ENCODE measurements at regions not wholly inside any gene's neighbourhood (a gene's known extent, or its start where the extent isn't known, plus 50 kb on each side); places are given as distances from the start of the nearest gene placed in this dataset.
"Not testable (repeated sequence)": the region's sequence is repeated elsewhere in the genome, so short reads cannot be mapped to it uniquely, and the experiment has no call there.

- no peak for FAIRE-seq
- WGBS, 3 donors, result 52 to 83% (median 69%) methylated on average over 3 of the region's 3 CpGs
- no peaks in the 10 kb centered on the region for H3K9me3 ChIP-seq (ENCODE audit: control insufficient read depth in 2 of 2, insufficient read depth in 1 of 2, low read depth in 1 of 2, low read length in 1 of 2)
Measured at GRCh38 chrX:128619490-128619889, 567.3 kb upstream of the ACTRT1 start.

DNA sequence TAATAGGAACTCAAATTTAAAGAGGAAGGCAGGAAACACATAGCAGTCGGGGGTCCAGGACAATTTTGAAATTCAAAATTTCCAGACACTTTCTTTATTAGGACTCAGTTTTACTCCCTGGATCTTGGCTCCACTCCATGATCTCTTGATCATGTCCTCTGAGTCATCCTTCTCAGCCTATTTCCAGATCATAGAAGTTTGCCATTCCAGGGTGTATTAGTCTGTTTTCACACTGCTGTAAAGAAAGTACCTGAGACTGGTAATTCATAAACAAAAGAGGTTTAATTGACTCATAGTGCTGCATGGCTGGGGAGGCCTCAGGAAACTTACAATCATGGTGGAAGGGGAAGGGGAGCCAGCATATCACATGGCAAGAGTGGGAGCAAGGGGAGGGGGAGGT is 564.7 kb upstream of the ACTRT1 start:
- no peaks in the 10 kb centered on the region for H3K27me3 ChIP-seq (ENCODE audit: control insufficient read depth in 3 of 3, insufficient read depth in 3 of 3, low read length in 3 of 3)
- no peak overlapping the region for H3K4me3 ChIP-seq (ENCODE audit: low read depth in 1 of 3, low read length in 3 of 3)
- DNase-seq (no peak), FAIRE-seq (no peak)
- no peaks in the 10 kb centered on the region for H3K4me1 ChIP-seq (ENCODE audit: control insufficient read depth in 3 of 3, insufficient read depth in 2 of 3, low read depth in 1 of 3, low read length in 2 of 3)
- no peaks in the 10 kb centered on the region for H3K9me3 ChIP-seq (ENCODE audit: control insufficient read depth in 2 of 2, insufficient read depth in 1 of 2, low read depth in 1 of 2, low read length in 1 of 2)
- H3K36me3 ChIP-seq (ENCODE audit: control insufficient read depth in 3 of 3, insufficient read depth in 2 of 3, low read depth in 1 of 3, low read length in 3 of 3), result no peaks in the 10 kb centered on the region
- no peak overlapping the region for H3K27ac ChIP-seq (ENCODE audit: low read depth in 1 of 3, low read length in 2 of 3)
- 68 to 91% (median 83%) methylated on average over 1 of the region's 1 CpG for WGBS, 3 donors

More at GRCh38 chrX:128619490-128619889, 567.3 kb upstream of the ACTRT1 start:
- H3K27me3 ChIP-seq (ENCODE audit: control insufficient read depth in 3 of 3, insufficient read depth in 3 of 3, low read length in 3 of 3), result no peaks in the 10 kb centered on the region
- DNase-seq, result no peak
- H3K27ac ChIP-seq (ENCODE audit: low read depth in 1 of 3, low read length in 2 of 3), result no peak overlapping the region
- H3K4me1 ChIP-seq (ENCODE audit: control insufficient read depth in 3 of 3, insufficient read depth in 2 of 3, low read depth in 1 of 3, low read length in 2 of 3), result no peaks in the 10 kb centered on the region
- no peak overlapping the region for H3K4me3 ChIP-seq (ENCODE audit: low read depth in 1 of 3, low read length in 3 of 3)
- H3K36me3 ChIP-seq (ENCODE audit: control insufficient read depth in 3 of 3, insufficient read depth in 2 of 3, low read depth in 1 of 3, low read length in 3 of 3), result no peaks in the 10 kb centered on the region

GRCh38 chrX:128606817-128607216 is 554.6 kb upstream of the ACTRT1 start:
- not testable (repeated sequence) for H3K27me3 ChIP-seq (ENCODE audit: control insufficient read depth in 3 of 3, insufficient read depth in 3 of 3, low read length in 3 of 3); H3K27ac ChIP-seq (ENCODE audit: low read depth in 1 of 3, low read length in 2 of 3); H3K9me3 ChIP-seq (ENCODE audit: control insufficient read depth in 2 of 2, insufficient read depth in 1 of 2, low read depth in 1 of 2, low read length in 1 of 2); H3K4me3 ChIP-seq (ENCODE audit: low read depth in 1 of 3, low read length in 3 of 3); H3K36me3 ChIP-seq (ENCODE audit: control insufficient read depth in 3 of 3, insufficient read depth in 2 of 3, low read depth in 1 of 3, low read length in 3 of 3); H3K4me1 ChIP-seq (ENCODE audit: control insufficient read depth in 3 of 3, insufficient read depth in 2 of 3, low read depth in 1 of 3, low read length in 2 of 3); DNase-seq; FAIRE-seq
- WGBS, 3 donors, result 87 to 90% (median 89%) methylated on average over 5 to 15 of the region's 16 CpGs

DNA sequence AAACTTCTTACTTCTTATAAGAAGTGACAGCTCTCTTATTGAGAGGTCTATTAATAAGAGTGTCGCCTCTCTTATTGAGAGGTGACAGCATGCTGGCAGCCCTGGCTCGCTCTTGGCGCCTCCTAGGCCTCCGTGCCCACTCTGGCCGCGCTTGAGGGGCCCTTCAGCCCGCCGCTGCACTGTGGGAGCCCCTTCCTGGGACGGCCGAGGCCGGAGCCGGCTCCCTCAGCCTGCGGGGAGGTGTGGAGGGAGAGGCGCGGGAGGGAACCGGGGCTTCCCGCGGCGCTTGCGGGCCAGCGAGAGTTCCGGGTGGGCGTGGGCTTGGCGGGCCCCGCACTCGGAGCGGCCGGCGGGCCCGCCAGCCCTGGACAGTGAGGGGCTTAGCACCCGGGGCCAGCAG is 554.2 kb upstream of the ACTRT1 start:
- 71 to 91% (median 79%) methylated on average over 9 to 31 of the region's 31 CpGs for WGBS, 3 donors
- DNase-seq; H3K4me3 ChIP-seq (ENCODE audit: low read depth in 1 of 3, low read length in 3 of 3); H3K27me3 ChIP-seq (ENCODE audit: control insufficient read depth in 3 of 3, insufficient read depth in 3 of 3, low read length in 3 of 3); H3K27ac ChIP-seq (ENCODE audit: low read depth in 1 of 3, low read length in 2 of 3); H3K4me1 ChIP-seq (ENCODE audit: control insufficient read depth in 3 of 3, insufficient read depth in 2 of 3, low read depth in 1 of 3, low read length in 2 of 3); H3K9me3 ChIP-seq (ENCODE audit: control insufficient read depth in 2 of 2, insufficient read depth in 1 of 2, low read depth in 1 of 2, low read length in 1 of 2); FAIRE-seq; H3K36me3 ChIP-seq (ENCODE audit: control insufficient read depth in 3 of 3, insufficient read depth in 2 of 3, low read depth in 1 of 3, low read length in 3 of 3): not testable (repeated sequence)

DNA sequence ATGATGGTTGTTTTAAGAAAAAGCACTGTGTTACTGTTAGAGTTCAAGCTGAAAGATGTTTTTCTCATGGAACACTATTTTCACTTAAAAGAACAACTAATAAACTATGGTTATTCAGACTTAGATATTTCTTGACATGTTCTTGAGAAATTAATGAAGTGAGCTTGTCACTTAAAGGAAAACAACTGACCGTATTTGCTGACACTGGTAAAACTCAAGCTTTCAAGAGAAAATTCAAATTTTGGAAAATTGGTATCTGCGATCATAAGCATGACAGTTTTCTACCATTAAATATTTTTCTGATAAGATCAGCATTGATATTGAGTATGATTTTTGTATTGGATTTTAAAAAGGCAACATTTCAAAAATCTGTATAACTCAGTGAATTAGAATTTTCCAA is 549.5 kb upstream of the ACTRT1 start:
- H3K36me3 ChIP-seq (ENCODE audit: control insufficient read depth in 3 of 3, insufficient read depth in 2 of 3, low read depth in 1 of 3, low read length in 3 of 3), result no peaks in the 10 kb centered on the region
- FAIRE-seq, result no peak
- no peaks in the 10 kb centered on the region for H3K9me3 ChIP-seq (ENCODE audit: control insufficient read depth in 2 of 2, insufficient read depth in 1 of 2, low read depth in 1 of 2, low read length in 1 of 2)
- DNase-seq, result no peak
- WGBS, 3 donors, result 87 to 98% (median 88%) methylated on average over 2 of the region's 2 CpGs
- no peaks in the 10 kb centered on the region for H3K4me1 ChIP-seq (ENCODE audit: control insufficient read depth in 3 of 3, insufficient read depth in 2 of 3, low read depth in 1 of 3, low read length in 2 of 3)
- H3K27ac ChIP-seq (ENCODE audit: low read depth in 1 of 3, low read length in 2 of 3), result no peak overlapping the region
- no peaks in the 10 kb centered on the region for H3K27me3 ChIP-seq (ENCODE audit: control insufficient read depth in 3 of 3, insufficient read depth in 3 of 3, low read length in 3 of 3)
- no peak overlapping the region for H3K4me3 ChIP-seq (ENCODE audit: low read depth in 1 of 3, low read length in 3 of 3)

- no peaks in the 10 kb centered on the region for H3K4me1 ChIP-seq (ENCODE audit: control insufficient read depth in 3 of 3, insufficient read depth in 2 of 3, low read depth in 1 of 3, low read length in 2 of 3)
- H3K4me3 ChIP-seq (ENCODE audit: low read depth in 1 of 3, low read length in 3 of 3), result no peak overlapping the region
- WGBS, 3 donors, result 38 to 83% (median 55%) methylated on average over 1 of the region's 1 CpG
- H3K9me3 ChIP-seq (ENCODE audit: control insufficient read depth in 2 of 2, insufficient read depth in 1 of 2, low read depth in 1 of 2, low read length in 1 of 2), result no peaks in the 10 kb centered on the region
- FAIRE-seq (no peak), DNase-seq (no peak)
- no peak overlapping the region for H3K27ac ChIP-seq (ENCODE audit: low read depth in 1 of 3, low read length in 2 of 3)
- no peaks in the 10 kb centered on the region for H3K36me3 ChIP-seq (ENCODE audit: control insufficient read depth in 3 of 3, insufficient read depth in 2 of 3, low read depth in 1 of 3, low read length in 3 of 3)
- H3K27me3 ChIP-seq (ENCODE audit: control insufficient read depth in 3 of 3, insufficient read depth in 3 of 3, low read length in 3 of 3), result no peaks in the 10 kb centered on the region
Measured at GRCh38 chrX:128599632-128600031, 547.4 kb upstream of the ACTRT1 start.

GRCh38 chrX:128582036-128582435 is 529.8 kb upstream of the ACTRT1 start:
- DNase-seq (no peak), FAIRE-seq (no peak)
- no peak overlapping the region for H3K4me3 ChIP-seq (ENCODE audit: low read depth in 1 of 3, low read length in 3 of 3)
- WGBS, 3 donors, result 73 to 91% (median 84%) methylated on average over 6 of the region's 6 CpGs
- H3K36me3 ChIP-seq (ENCODE audit: control insufficient read depth in 3 of 3, insufficient read depth in 2 of 3, low read depth in 1 of 3, low read length in 3 of 3), result no peaks in the 10 kb centered on the region
- H3K4me1 ChIP-seq (ENCODE audit: control insufficient read depth in 3 of 3, insufficient read depth in 2 of 3, low read depth in 1 of 3, low read length in 2 of 3), result no peaks in the 10 kb centered on the region
- no peak overlapping the region for H3K27ac ChIP-seq (ENCODE audit: low read depth in 1 of 3, low read length in 2 of 3)
- no peaks in the 10 kb centered on the region for H3K27me3 ChIP-seq (ENCODE audit: control insufficient read depth in 3 of 3, insufficient read depth in 3 of 3, low read length in 3 of 3)
- H3K9me3 ChIP-seq (ENCODE audit: control insufficient read depth in 2 of 2, insufficient read depth in 1 of 2, low read depth in 1 of 2, low read length in 1 of 2), result no peaks in the 10 kb centered on the region

DNA sequence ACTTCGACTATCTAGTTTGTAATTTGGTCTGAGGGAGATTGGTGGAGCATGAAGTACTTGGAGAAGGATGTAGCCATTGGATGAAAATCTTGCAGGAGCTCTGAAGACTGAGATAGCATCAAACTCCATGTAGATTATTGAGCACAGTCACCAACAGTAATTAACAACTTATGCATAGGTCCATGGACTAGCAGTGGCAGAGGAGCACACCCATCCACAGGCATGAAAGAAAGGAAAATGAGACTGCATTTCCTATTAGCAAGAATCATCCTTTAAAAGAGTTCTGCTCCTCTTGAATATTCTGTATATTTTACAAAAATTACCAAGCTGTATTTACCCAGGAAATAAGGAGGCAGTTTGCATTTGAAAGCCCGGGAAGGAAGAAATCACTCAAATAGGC is 529.4 kb upstream of the ACTRT1 start:
- DNase-seq (no peak), FAIRE-seq (no peak)
- Histone ChIP-seq H3K4me1 (ENCODE audit: control insufficient read depth in 3 of 3, insufficient read depth in 2 of 3, low read depth in 1 of 3, low read length in 2 of 3) (no peaks in the 10 kb centered on the region), H3K36me3 (ENCODE audit: control insufficient read depth in 3 of 3, insufficient read depth in 2 of 3, low read depth in 1 of 3, low read length in 3 of 3) (no peaks in the 10 kb centered on the region), H3K4me3 (ENCODE audit: low read depth in 1 of 3, low read length in 3 of 3) (no peak overlapping the region), H3K9me3 (ENCODE audit: control insufficient read depth in 2 of 2, insufficient read depth in 1 of 2, low read depth in 1 of 2, low read length in 1 of 2) (no peaks in the 10 kb centered on the region), H3K27ac (ENCODE audit: low read depth in 1 of 3, low read length in 2 of 3) (no peak overlapping the region), H3K27me3 (ENCODE audit: control insufficient read depth in 3 of 3, insufficient read depth in 3 of 3, low read length in 3 of 3) (no peaks in the 10 kb centered on the region)
- WGBS, 3 donors, result 50 to 60% (median 57%) methylated on average over 2 of the region's 2 CpGs

- Histone ChIP-seq H3K36me3 (ENCODE audit: control insufficient read depth in 3 of 3, insufficient read depth in 2 of 3, low read depth in 1 of 3, low read length in 3 of 3) (no peaks in the 10 kb centered on the region), H3K27ac (ENCODE audit: low read depth in 1 of 3, low read length in 2 of 3) (no peak overlapping the region), H3K27me3 (ENCODE audit: control insufficient read depth in 3 of 3, insufficient read depth in 3 of 3, low read length in 3 of 3) (no peaks in the 10 kb centered on the region), H3K4me1 (ENCODE audit: control insufficient read depth in 3 of 3, insufficient read depth in 2 of 3, low read depth in 1 of 3, low read length in 2 of 3) (no peaks in the 10 kb centered on the region), H3K4me3 (ENCODE audit: low read depth in 1 of 3, low read length in 3 of 3) (no peak overlapping the region), H3K9me3 (ENCODE audit: control insufficient read depth in 2 of 2, insufficient read depth in 1 of 2, low read depth in 1 of 2, low read length in 1 of 2) (peaks cover 0 to 4% of the 10 kb centered on the region in 2 donors)
- DNase-seq (no peak), FAIRE-seq (no peak)
- 85 to 93% (median 92%) methylated on average over 3 to 5 of the region's 5 CpGs for WGBS, 3 donors
Measured at GRCh38 chrX:128543114-128543513, 490.9 kb upstream of the ACTRT1 start.

Data from small intestine (tissue), 7 donors.